Chondrocyte (in vitro differentiated cells): ENCODE measurements at regions not wholly inside any gene's neighbourhood (a gene's known extent, or its start where the extent isn't known, plus 50 kb on each side); places are given as distances from the start of the nearest gene placed in this dataset.

Experiments used
- DNase-seq: peaks from one replicate; pipeline ENCODE4 v3.0.0; 2021; ENCODE audit warnings: mixed read lengths, low spot score
- H3K27ac Mint-ChIP-seq: one replicate; pipeline ENCODE4 v1.8.0; 2021; ENCODE audit warnings: mild to moderate bottlenecking, moderate library complexity, mixed read lengths; ENCODE audit not compliant: unreplicated experiment
- H3K27me3 Mint-ChIP-seq: 2 replicates; pipeline ENCODE4 v1.8.0; 2021; ENCODE audit warnings: low read depth, mixed read lengths
- H3K36me3 Mint-ChIP-seq: 2 replicates; pipeline ENCODE4 v1.8.0; 2021; ENCODE audit warnings: low read depth, mixed read lengths
- H3K4me1 Mint-ChIP-seq: 2 replicates; pipeline ENCODE4 v1.8.0; 2021; ENCODE audit warnings: low read depth, mild to moderate bottlenecking, mixed read lengths
- H3K4me3 Mint-ChIP-seq: one replicate; pipeline ENCODE4 v1.8.0; 2021; ENCODE audit warnings: mild to moderate bottlenecking, moderate library complexity, mixed read lengths; ENCODE audit not compliant: unreplicated experiment
- H3K9me3 Mint-ChIP-seq: 2 replicates; pipeline ENCODE4 v1.8.0; 2021; ENCODE audit warnings: low read depth, mixed read lengths
- CTCF ChIP-seq: fragments of 200-600 bp; sonication (generic); IDR thresholded peaks from 2 replicates; pipeline ENCODE4 v1.5.0; 2021; ENCODE audit warnings: antibody characterized with exemption, mild to moderate bottlenecking, moderate library complexity

DNA sequence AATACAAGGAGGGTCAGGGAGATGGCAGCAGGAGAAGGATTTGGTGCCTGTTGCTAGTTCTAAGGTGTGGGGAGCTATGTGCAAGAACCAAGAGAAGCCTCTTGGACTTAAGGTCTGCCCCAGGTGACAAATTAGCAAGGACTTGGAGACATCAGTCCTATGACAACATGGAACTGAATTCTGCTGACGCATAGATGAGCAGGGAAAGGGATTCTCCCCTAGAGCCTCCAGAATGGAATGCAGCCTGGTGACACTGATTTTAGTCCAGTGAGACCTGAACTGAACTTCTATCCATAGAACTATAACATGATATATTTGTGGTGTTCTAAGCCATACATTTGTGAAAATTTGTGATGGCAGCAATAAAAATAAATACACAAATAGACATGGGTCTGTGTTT is 215.6 kb downstream of the ESM1 start:
- no peaks in the 10 kb centered on the region for H3K36me3 Mint-ChIP-seq
- H3K9me3 Mint-ChIP-seq = no peaks in the 10 kb centered on the region
- H3K4me3 Mint-ChIP-seq = no peak overlapping the region
- no peak for DNase-seq
- no peak for TF ChIP-seq CTCF
- H3K27me3 Mint-ChIP-seq = no peaks in the 10 kb centered on the region
- H3K4me1 Mint-ChIP-seq = peaks cover 14% of the 10 kb centered on the region
- no peak overlapping the region for H3K27ac Mint-ChIP-seq

DNA sequence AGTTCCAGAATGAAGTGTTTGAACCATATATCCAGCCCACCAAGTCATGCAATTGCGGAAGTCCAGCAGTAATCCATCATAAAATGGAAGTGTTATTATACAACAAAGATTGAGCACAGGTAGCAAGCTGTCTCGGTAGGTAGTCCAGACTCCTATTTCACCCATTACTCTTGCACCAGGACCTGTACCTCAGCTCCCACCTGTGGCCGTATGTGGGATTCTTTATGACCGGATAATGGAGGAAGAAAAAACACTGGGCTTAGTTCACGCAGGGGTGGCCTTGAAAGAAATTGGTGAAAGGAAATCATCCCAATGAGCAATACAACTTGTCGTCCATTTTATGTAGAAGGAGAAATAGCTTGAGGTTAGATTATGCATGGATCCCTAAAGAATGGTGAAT is 216.3 kb downstream of the ESM1 start:
- peaks cover 15% of the 10 kb centered on the region for H3K4me1 Mint-ChIP-seq
- H3K27ac Mint-ChIP-seq = no peak overlapping the region
- H3K4me3 Mint-ChIP-seq = no peak overlapping the region
- no peaks in the 10 kb centered on the region for H3K36me3 Mint-ChIP-seq
- H3K9me3 Mint-ChIP-seq = no peaks in the 10 kb centered on the region
- no peak for TF ChIP-seq CTCF
- no peak for DNase-seq
- no peaks in the 10 kb centered on the region for H3K27me3 Mint-ChIP-seq

DNA sequence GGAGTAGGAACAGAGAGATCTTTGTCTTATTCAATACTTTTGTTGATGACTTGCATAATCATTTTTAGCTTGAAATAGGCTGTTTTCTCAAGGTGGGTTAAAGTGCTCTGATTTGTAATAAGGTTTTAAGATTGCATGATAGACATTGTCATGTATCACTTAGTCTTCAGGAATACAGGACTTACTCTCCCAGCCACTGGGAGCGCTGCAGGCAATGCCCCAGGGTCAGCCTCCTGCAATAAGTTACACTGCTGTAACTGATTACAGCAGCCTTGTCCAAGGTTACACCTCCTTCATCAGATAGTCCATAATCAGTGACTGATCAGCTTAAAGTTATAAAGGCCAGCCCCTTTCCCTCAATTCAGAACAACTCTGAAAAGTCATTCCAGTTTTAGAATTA is 218.6 kb downstream of the ESM1 start:
- Mint-ChIP-seq H3K27ac (no peak overlapping the region), H3K36me3 (no peaks in the 10 kb centered on the region), H3K9me3 (no peaks in the 10 kb centered on the region), H3K27me3 (no peaks in the 10 kb centered on the region), H3K4me1 (peaks cover 17% of the 10 kb centered on the region), H3K4me3 (no peak overlapping the region)
- peak; percentile 21 for TF ChIP-seq CTCF
- no peak for DNase-seq

DNA sequence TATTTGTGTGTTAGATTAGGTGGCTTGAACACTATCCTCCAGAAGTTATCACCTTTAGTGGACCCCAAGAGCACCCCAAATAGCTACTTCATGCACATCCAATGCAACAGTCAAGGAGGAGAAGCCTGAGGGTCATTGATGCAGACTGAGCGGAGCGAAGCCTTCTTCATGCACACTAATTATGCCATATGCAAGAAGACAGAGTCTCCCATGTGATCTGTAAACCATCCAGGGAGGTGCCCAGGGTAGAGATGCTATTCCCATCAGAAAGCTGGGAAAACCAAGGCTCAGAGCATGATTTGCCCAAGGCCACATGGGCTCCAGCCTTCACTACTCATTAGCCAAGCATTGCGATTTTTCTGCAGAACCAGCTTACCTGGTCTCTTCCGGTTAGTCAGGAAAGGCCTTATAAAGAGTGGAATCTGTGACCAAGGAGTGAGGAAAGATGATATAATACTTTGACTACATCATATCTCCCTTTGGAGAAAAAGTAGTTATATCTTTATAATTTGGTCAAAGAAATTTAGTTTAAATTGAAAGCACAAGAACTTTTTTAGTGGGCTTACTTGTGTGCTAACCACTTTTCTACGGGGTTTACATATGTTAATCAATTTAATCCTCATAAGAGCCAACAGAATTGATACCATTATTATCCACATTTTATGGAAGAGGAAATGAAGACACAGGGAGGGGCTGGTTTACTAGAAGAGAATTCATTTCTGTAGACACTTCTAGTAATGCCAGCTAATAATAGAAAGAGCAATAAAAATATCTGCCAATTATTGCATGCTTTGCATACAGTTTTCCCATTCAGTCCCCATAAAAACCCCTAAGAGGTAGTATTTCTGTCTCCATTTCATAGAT is 220.0 kb downstream of the ESM1 start:
- no peak for TF ChIP-seq CTCF
- no peak for DNase-seq
- H3K9me3 Mint-ChIP-seq = no peaks in the 10 kb centered on the region
- no peaks in the 10 kb centered on the region for H3K36me3 Mint-ChIP-seq
- H3K27ac Mint-ChIP-seq = no peak overlapping the region
- peaks cover 18% of the 10 kb centered on the region for H3K4me1 Mint-ChIP-seq
- H3K27me3 Mint-ChIP-seq = no peaks in the 10 kb centered on the region
- H3K4me3 Mint-ChIP-seq = no peak overlapping the region

- Mint-ChIP-seq H3K4me1 (peaks cover 22% of the 10 kb centered on the region), H3K27me3 (no peaks in the 10 kb centered on the region), H3K4me3 (no peak overlapping the region), H3K36me3 (no peaks in the 10 kb centered on the region), H3K27ac (no peak overlapping the region), H3K9me3 (no peaks in the 10 kb centered on the region)
- DNase-seq = no peak
- no peak for TF ChIP-seq CTCF
These were observed 221.0 kb downstream of the ESM1 start for GRCh38 chr5:54764102-54765090.
